WI38 (cell line): ENCODE measurements at regions not wholly inside any gene's neighbourhood (a gene's known extent, or its start where the extent isn't known, plus 50 kb on each side); places are given as distances from the start of the nearest gene placed in this dataset.

Experiments used
- H3K4me3 ChIP-seq: 2 replicates; pipeline ENCODE4 v1.5.1; 2011; ENCODE audit warnings: low read depth, mild to moderate bottlenecking, control low read depth, low read length
- TF ChIP-seq, protein P1 (sequence below): IDR thresholded peaks from 2 replicates; pipeline ENCODE4 v1.5.1; 2012; ENCODE audit warnings: low read depth, mild to moderate bottlenecking, control low read depth, low read length

DNA sequence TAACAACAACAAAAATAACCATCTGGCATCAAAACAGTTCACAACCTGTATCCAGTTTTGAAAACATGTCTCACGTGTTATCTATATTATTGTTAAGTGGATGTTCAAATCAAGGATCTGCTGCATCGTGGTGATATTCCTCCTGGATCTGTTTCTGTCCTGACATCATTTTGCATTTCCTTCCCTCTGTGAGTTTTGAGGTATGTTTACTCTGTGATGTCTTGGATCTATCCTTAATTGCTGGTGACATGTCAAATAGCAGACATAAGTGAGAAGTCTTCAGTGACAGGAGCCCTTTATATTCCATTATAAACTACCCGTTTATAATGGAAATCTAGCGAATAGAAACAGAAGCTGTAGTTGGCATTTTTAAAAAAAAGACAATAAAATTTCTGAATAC lies 381.8 kb upstream of the NOX3 start:
- TF ChIP-seq, protein P1, sequence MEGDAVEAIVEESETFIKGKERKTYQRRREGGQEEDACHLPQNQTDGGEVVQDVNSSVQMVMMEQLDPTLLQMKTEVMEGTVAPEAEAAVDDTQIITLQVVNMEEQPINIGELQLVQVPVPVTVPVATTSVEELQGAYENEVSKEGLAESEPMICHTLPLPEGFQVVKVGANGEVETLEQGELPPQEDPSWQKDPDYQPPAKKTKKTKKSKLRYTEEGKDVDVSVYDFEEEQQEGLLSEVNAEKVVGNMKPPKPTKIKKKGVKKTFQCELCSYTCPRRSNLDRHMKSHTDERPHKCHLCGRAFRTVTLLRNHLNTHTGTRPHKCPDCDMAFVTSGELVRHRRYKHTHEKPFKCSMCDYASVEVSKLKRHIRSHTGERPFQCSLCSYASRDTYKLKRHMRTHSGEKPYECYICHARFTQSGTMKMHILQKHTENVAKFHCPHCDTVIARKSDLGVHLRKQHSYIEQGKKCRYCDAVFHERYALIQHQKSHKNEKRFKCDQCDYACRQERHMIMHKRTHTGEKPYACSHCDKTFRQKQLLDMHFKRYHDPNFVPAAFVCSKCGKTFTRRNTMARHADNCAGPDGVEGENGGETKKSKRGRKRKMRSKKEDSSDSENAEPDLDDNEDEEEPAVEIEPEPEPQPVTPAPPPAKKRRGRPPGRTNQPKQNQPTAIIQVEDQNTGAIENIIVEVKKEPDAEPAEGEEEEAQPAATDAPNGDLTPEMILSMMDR = no peak
- no peak overlapping the region for H3K4me3 ChIP-seq

DNA sequence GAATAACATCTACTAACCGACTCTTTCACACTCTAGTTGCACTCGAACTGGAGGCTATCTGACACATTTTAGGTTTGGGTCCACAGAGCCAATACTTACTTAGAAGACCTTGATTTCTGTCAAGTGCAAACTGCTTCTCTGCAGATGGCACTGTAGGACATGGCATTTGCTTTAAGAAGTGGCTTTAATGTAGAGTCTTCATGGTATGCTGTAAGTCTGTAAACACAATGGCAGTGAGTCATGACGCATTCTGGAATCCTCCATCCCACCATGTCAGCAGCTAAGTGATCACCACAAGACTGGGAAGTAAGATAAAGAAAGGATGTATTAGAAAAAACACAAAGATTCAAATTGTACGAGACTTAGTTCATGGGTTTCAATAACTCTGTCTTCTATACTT lies 377.0 kb upstream of the NOX3 start:
- TF ChIP-seq, protein P1 = peak; percentile 14; the same call in 1 of the 2 replicates

DNA sequence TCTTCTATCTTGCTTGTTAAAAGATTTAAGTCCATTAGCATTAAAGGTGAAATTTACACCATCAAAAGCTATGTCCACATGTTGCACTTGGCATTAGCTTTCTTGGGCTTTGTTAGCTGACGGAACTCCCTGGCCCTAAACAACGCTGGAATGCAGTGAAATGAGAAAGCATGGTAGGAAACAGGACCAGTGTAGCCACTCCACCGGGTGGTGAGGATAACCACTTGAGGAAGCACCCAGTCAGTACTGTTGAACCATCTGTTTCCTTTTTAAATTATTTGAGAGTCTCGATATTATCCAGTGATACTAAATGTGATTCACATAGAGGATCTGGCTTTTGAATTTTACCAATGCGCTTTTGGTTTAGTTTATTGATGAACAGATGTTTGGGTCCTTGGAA lies 374.9 kb upstream of the NOX3 start:
- no peak overlapping the region for H3K4me3 ChIP-seq
- TF ChIP-seq, protein P1 = no peak

More for the DNA sequence above, 377.0 kb upstream of the NOX3 start:
- no peak overlapping the region for H3K4me3 ChIP-seq

DNA sequence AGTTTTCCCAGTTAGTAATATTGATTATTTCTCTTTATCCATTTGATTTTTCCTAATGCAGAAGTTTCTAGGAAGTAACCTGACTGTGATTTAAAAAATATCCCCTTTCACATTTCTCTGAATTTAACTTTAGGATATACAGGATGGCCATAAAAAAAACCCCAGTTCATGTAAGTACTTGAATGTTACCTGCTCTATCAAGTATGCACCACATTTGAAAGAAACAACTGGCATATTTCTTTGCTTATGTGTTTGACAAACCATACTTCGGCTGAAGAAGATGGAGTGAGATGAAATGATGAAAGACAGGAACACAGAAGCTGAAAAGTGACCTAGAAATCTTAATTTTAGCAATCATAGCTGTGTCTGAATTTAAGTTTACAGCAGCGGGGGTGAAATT lies 374.0 kb upstream of the NOX3 start:
- TF ChIP-seq, protein P1 = no peak

DNA sequence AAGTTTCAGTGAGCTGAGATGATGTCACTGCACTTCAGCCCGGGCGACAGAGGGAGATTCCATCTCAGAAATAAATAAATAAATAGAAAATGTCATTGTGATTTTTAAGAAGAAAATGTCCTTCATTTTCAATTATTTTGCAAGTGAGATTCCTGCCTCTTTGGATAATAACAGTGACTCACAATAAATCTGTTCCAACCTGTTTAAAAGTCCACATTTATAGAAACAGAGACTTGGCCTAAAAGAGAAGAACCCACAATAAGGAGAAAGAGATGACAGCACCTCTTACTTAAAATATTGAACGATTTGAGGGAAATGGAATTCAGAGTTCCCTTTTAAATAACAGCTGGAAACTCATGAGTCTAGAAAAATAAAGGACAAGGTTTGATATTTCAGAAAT lies 373.4 kb upstream of the NOX3 start:
- H3K4me3 ChIP-seq = no peak overlapping the region
- TF ChIP-seq, protein P1 = no peak

More for the DNA sequence above, 374.0 kb upstream of the NOX3 start:
- H3K4me3 ChIP-seq = no peak overlapping the region

DNA sequence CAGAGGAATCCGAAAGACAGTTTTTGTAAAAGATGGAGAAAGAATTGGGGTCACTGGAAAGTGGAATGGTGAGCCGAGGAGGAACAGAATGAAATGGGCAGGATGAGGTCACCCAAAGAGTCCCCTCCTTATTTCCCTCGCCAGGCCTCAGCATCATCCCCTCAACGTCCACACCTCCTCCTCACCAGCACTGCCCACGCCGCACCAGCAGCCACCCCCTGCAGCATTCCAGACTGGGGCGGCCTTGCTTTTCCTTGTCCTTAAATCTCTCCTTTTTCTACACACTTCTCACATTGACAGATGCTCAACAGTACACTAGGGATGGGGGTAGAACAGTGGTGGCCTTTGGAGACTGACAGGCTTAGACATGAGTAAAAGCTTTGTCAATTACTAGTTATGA lies 363.1 kb upstream of the NOX3 start:
- TF ChIP-seq, protein P1 = no peak
- no peak overlapping the region for H3K4me3 ChIP-seq

DNA sequence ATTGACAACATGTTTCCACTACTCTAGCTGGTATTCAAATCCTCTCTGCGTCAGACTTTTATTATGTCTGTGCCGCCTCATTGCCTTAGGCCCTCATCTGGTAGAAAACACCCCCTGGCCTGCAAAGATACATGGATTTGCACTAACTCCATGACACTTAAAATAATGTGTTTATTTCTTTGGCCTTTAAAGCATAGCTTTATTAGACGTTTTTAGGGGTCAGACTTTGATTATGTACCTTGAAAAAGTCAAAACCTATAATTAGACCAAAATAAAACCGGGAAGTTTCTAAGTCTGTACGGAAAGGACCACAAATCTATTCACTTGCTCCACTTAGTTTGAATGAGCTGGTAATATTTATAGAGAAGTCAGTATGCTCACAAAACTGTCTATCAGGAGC lies 357.9 kb upstream of the NOX3 start:
- TF ChIP-seq, protein P1 = no peak
- H3K4me3 ChIP-seq = no peak overlapping the region
